GM21786 (cell line): ENCODE measurements at regions not wholly inside any gene's neighbourhood (a gene's known extent, or its start where the extent isn't known, plus 50 kb on each side); places are given as distances from the start of the nearest gene placed in this dataset.

Experiments
- ATAC-seq: cut with Tn5 transposase; IDR thresholded peaks from one replicate; pipeline ENCODE4 v1.9.1; 2021; ENCODE audit not compliant: unreplicated experiment

DNA sequence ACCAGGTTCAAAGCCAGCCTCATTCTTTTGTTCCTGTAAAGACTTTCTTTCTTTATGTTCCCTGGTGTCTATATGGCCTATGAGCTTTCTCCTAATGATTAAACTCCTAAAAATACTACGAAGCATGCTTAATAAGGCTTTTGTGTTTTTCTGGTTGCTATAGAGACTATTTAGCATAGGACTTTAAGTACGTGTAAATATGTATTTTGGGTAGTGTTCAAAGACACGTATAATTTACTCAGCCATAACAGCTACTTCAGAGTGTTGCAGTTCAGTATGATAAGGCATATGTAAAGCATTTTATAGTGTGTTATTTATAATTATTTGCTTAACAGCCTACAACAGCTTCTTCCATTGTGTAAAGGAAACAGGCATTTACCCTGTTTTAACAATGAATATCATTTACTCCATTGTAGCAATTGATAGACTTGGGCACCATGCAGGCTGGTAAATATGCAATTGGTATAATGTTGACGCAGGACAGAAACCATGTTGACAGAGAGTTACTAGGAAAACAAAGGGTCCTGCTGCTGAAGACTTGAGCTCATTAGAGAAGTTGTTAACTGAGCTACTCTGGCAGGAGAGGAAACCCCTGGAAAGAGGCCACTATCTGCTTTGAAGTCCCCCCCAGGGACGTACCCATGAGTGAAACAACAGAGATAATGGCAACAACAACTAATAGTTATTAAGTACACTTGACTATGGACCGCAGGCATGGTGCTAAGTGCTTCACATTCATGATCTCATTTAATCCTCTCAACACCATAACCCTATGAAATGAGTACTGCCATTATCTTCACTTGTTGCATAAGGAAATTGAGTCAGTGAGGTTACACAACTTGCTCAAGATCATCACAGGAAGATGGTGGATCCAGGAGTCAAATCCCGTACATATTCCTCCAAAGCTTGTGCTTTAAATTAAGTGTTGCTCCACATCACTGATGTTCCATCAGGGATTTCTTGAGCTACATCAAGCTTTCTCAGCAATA, 342.2 kb upstream of the DYNLRB2 start:
- no peak for ATAC-seq

- no peak for ATAC-seq
Observed at GRCh38 chr16:80197741-80198201, 343.0 kb upstream of the DYNLRB2 start.

- ATAC-seq, result no peak
Observed at GRCh38 chr16:80191928-80192327, 348.9 kb upstream of the DYNLRB2 start.

GRCh38 chr16:80189476-80190175, 351.2 kb upstream of the DYNLRB2 start:
- no peak for ATAC-seq

DNA sequence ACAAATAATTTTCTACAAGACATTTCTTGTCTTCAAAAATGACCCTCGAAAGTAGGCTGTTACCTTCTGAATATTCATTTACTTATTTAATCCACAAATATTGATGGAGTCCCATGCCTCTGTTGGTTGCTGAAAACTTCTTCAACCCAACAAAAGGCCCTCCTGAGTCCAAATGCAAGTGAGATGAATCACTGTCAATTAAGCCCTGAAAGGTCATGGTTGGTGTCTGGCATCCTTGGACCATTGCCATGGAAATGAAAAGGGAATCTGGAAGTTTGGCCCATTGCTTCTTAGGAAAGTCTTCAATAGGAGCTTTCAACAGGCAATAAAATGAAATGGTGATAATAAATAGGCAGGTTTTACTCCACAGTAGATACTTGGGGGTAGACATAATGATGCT, 364.7 kb upstream of the DYNLRB2 start:
- ATAC-seq, result no peak

GRCh38 chr16:80175011-80175410, 365.8 kb upstream of the DYNLRB2 start:
- no peak for ATAC-seq

DNA sequence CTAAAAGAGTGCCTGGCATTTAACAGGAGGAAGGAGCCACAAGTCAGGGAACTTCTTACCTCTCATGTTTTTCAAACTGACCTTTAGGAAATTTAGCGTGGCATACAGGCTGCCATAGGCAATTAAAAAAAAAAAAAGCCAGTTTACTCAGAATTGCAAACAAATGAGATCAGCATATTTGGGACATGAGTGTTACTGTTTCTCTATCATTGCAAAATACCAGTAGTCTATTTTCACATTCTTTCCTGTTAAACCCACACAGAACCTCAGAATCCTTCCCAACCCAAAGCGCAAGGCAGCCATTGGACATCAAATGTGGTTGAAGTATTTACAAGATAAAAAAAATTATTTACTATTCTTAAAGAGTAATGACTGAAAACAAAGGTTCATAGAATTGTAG, 366.4 kb upstream of the DYNLRB2 start:
- ATAC-seq, result no peak

DNA sequence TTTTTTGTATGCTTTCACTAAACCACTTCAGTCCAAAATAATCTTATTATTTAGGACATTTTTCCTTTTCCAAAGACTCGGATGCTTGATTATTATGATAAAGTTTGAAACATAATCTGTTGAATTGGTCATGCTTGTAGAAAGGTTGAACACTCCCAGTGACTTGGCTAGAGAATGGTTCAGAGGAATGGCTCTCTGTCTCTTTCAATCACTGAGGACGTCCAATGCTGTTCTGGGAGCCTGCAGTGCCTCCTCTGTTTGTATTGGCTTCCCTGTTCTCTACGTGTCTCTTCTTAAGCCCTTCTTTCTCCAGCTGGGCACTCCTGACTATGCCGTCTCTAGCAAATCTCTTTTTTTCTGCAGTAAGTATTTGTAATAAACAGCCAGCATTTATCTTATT, 369.0 kb upstream of the DYNLRB2 start:
- ATAC-seq, result no peak

- no peak for ATAC-seq
Observed at GRCh38 chr16:80171199-80171598, 369.6 kb upstream of the DYNLRB2 start.

GRCh38 chr16:80167657-80168390, 373.0 kb upstream of the DYNLRB2 start:
- ATAC-seq, result no peak

- ATAC-seq, result no peak
Observed at GRCh38 chr16:80166082-80166481, 374.7 kb upstream of the DYNLRB2 start.

DNA sequence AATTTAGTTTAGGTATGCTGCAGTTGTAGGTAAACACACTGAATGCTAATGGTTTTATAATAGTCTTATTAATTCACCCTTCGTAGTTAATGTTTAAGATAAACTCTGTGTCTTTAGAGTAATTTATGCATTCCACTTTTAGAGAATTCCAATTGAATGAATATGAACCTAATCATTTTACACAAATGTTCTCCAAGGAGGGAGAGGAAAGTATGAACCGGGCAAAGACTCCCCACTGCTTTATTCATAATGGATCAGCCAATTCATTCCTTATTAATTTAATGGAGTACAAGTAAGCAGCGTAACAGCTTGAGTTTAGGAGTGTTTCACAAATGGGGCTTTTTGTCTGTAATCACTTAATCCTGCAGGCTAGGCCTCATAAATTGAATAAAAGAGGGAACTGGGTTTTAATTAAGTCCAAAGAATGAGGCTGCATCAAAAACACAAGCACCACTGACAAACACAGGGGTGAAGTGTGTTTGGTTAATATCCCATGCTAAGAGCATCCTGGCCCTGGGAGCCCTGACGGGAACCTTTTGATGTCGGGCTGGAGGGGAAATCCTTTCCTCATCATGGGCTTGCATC, 375.7 kb upstream of the DYNLRB2 start:
- no peak for ATAC-seq

DNA sequence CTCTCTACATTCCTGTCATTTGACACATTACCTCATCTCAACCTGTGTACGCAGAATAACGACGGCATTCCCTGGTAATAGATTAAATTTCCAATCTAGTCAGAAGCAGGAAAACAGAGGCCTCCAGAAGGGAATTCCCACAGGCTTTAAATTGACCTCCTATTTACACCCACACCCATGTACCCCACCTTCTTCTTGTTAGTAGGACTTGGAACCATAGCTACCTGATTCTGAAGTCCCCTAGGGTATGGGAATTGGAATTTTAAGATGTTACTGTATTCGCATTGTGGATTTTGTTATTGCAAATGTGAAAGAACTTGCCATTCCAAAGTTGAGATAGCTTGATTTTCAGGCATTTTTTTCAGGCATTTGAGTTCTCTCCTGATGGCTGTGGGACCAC, 377.5 kb upstream of the DYNLRB2 start:
- ATAC-seq, result no peak

GRCh38 chr16:80161799-80162739, 378.7 kb upstream of the DYNLRB2 start:
- ATAC-seq, result no peak

DNA sequence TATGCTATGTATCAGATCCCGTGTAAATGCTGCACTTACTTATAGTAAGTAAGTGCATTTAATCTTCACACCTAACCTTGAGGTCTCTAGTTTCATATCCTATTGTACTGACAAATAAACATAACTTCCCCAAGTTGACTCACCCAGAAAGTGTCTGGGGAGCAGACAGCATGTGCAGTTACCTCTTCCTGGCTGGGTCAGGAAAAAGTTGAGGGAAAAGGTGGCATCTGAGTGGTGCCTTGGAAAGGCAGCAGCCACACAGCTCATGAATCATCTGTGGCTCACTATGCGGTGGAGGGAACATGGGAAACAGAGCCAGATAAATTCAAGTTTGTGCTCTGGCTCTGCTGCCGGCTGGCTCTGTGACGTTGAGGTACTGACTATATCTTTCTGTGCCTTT, 382.0 kb upstream of the DYNLRB2 start:
- ATAC-seq, result no peak

- ATAC-seq, result no peak
Observed at GRCh38 chr16:80151722-80152111, 389.1 kb upstream of the DYNLRB2 start.

GRCh38 chr16:80150978-80151721, 389.6 kb upstream of the DYNLRB2 start:
- no peak for ATAC-seq

DNA sequence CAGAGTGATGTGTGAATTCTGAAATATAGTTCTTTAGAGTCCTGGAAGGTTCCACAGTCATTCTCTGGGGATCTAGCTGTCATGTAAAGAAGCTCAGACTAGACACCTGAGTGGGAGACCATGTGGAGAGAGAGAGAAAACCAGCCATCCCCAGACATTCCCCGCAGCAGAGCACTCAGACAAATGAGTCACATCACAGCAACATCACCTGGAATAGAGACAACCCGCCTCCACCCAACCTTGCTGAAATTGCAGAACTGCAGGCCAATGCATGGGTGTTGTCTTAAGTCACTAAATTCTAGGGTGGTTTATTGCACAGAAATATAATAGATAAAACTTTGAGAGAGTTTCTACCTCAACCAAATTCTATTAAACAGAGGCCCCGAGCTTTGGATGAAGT, 392.0 kb upstream of the DYNLRB2 start:
- ATAC-seq, result no peak

- no peak for ATAC-seq
Observed at GRCh38 chr16:80147026-80147655, 393.7 kb upstream of the DYNLRB2 start.
